ENCODE measurements at regions not wholly inside any gene's neighbourhood (a gene's known extent, or its start where the extent isn't known, plus 50 kb on each side); places are given as distances from the start of the nearest gene placed in this dataset.

DNA sequence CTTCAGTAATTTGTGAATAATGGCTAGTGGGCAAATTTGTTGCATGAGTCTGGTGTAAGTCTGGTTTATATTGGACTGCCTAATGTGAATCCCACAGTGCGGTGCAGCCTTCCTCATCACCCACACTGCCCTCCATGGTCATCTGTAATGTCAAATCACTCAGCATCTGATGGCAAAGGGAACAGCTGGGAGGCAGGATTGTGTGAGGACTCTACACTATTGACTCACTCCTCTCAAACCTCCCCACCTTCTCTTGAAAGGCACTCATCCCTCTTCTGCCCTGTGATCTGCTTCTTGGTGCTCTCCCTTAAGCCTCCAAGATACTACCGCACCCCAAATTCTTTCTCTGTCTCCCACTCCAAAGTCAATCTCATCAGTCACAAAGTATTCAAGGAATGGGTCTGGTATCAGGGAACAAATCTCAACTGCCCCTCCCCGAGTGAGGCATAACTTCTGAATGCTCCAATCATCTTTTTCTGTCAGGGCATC lies 146.0 kb upstream of the BEND6 start:
- Mint-ChIP-seq H3K27ac (peak overlapping the region; percentile 63), H3K4me3 (no peak overlapping the region), H3K36me3 (no peaks in the 10 kb centered on the region), H3K9me3 (no peaks in the 10 kb centered on the region), H3K4me1 (ENCODE audit: unreplicated experiment) (peaks cover 9% of the 10 kb centered on the region), H3K27me3 (no peaks in the 10 kb centered on the region)
- TF ChIP-seq, protein P1, sequence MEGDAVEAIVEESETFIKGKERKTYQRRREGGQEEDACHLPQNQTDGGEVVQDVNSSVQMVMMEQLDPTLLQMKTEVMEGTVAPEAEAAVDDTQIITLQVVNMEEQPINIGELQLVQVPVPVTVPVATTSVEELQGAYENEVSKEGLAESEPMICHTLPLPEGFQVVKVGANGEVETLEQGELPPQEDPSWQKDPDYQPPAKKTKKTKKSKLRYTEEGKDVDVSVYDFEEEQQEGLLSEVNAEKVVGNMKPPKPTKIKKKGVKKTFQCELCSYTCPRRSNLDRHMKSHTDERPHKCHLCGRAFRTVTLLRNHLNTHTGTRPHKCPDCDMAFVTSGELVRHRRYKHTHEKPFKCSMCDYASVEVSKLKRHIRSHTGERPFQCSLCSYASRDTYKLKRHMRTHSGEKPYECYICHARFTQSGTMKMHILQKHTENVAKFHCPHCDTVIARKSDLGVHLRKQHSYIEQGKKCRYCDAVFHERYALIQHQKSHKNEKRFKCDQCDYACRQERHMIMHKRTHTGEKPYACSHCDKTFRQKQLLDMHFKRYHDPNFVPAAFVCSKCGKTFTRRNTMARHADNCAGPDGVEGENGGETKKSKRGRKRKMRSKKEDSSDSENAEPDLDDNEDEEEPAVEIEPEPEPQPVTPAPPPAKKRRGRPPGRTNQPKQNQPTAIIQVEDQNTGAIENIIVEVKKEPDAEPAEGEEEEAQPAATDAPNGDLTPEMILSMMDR (conservative IDR thresholded peaks at IDR 0.05), result no peak
- DNase-seq (ENCODE audit: extremely low spot score, unreplicated experiment), result no peak

GRCh38 chr6:56807989-56808337 lies 146.9 kb upstream of the BEND6 start:
- Mint-ChIP-seq H3K27me3 (no peaks in the 10 kb centered on the region), H3K4me3 (no peak overlapping the region), H3K36me3 (no peaks in the 10 kb centered on the region), H3K4me1 (ENCODE audit: unreplicated experiment) (peaks cover 14% of the 10 kb centered on the region), H3K27ac (no peak overlapping the region), H3K9me3 (no peaks in the 10 kb centered on the region)
- TF ChIP-seq, protein P1 (conservative IDR thresholded peaks at IDR 0.05), result no peak
- no peak for DNase-seq (ENCODE audit: extremely low spot score, unreplicated experiment)

- Mint-ChIP-seq H3K9me3 (no peaks in the 10 kb centered on the region), H3K27ac (peak overlapping the region; percentile 14), H3K4me3 (no peak overlapping the region), H3K36me3 (no peaks in the 10 kb centered on the region), H3K4me1 (ENCODE audit: unreplicated experiment) (peaks cover 19% of the 10 kb centered on the region), H3K27me3 (no peaks in the 10 kb centered on the region)
- TF ChIP-seq, protein P1 (conservative IDR thresholded peaks at IDR 0.05), result no peak
- no peak for DNase-seq (ENCODE audit: extremely low spot score, unreplicated experiment)
Observed at GRCh38 chr6:56807326-56807988, 147.4 kb upstream of the BEND6 start.

- Mint-ChIP-seq H3K27ac (no peak overlapping the region), H3K9me3 (no peaks in the 10 kb centered on the region), H3K4me1 (ENCODE audit: unreplicated experiment) (peaks cover 21% of the 10 kb centered on the region), H3K36me3 (no peaks in the 10 kb centered on the region), H3K4me3 (no peak overlapping the region), H3K27me3 (no peaks in the 10 kb centered on the region)
- TF ChIP-seq, protein P1 (conservative IDR thresholded peaks at IDR 0.05), result no peak
- no peak for DNase-seq (ENCODE audit: extremely low spot score, unreplicated experiment)
Observed at GRCh38 chr6:56806368-56806767, 148.5 kb upstream of the BEND6 start.

DNA sequence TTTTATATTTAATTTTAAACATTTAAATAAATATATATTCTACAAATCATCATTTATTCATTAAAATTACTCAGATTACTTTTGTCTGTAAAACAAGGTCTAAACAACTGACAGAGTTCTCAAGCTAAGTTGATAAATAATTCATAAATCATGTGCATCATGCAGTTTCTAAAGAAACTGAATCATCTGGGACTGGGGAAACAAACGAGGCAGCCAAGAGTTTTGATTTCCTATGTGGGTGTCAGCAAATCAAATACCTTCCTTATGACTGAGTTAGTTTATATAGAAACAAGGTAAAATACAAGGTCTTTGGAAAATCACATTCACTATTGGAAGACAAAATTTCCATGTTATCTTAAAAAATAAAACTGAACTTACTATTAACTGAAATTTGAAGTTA lies 149.9 kb upstream of the BEND6 start:
- Mint-ChIP-seq H3K27ac (no peak overlapping the region), H3K9me3 (no peaks in the 10 kb centered on the region), H3K27me3 (no peaks in the 10 kb centered on the region), H3K4me3 (no peak overlapping the region), H3K36me3 (no peaks in the 10 kb centered on the region), H3K4me1 (ENCODE audit: unreplicated experiment) (peaks cover 21% of the 10 kb centered on the region)
- no peak for DNase-seq (ENCODE audit: extremely low spot score, unreplicated experiment)
- TF ChIP-seq, protein P1 (conservative IDR thresholded peaks at IDR 0.05), result no peak
